ENCODE measurements at regions not wholly inside any gene's neighbourhood (a gene's known extent, or its start where the extent isn't known, plus 50 kb on each side); places are given as distances from the start of the nearest gene placed in this dataset.

DNA sequence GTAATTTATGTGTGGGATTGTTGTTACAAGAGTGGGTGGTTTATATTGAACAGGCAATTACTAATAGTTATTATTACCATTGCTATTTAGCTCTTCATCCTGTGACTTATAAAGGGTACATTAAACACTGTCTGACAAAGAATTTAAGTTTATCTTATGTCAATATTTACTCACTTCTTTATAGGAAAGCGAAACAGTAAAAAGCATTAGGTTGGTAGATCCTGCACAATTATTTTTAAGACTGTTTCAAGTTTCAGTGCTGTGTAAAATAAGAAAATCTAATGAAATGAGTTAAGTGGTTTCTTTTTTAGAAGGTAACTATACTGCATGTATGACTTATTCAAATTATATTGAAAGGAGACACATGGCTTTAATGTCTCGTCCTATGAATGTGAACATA is 135.8 kb upstream of the MAP3K7 start:
- no peak for DNase-seq

DNA sequence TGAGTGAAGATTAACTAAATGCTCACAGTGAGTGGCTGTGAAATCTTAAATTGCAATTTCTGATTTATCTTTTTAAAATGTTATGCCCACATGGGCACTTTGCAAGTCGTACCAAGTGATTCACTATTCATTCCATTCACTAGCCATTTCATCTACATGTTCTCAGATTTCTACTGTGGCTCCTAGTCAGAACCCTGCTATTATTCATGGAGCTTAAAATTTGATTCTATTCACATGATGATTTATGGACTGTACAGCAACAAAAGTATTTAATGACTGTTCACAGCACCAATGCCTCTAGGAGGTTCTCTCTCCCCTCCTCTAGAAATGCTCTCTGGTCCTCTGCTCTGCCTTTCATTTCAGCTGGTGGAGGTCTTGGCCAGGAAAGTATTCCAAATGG is 133.5 kb upstream of the MAP3K7 start:
- DNase-seq = no peak

DNA sequence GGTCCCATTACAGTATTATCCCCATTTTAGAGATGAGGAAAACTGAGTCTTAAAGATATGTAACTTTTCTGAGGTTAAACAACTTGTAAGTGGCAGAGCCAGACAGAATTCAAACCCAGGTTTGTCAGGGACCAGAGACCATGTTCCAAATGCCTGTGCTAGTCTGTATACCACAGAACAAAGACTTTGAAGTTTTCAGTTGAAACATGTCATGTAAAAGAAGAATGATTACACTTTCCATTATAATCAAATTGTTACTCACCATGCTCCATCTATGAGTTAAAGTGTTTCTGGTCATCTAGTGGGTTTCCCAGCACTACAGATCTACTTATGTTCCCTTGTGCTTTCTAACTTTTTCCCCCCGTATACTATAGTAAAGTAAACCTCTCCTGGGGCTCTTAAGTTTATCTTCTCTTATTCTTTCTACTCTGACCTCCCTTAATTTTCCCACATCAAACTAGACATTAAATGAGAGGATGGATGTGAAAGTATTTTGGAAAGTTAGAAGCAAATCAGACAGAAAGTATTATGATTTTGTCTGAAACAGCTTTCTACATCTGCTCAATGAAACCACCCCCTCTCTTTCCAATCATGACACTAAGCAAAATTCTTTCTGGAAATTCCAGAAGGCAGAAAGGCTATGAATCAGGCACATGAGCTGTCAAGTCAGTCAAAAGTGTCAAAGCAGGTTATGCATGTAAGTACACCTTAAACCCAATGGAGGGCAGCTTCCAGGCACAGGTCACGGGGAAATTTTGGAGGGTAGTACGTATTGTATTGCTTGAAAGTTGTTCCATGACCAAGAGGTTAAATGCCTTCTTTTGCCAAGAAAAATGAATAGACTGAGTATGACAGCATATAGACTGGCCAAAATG is 132.7 kb upstream of the MAP3K7 start:
- DNase-seq = no peak

DNA sequence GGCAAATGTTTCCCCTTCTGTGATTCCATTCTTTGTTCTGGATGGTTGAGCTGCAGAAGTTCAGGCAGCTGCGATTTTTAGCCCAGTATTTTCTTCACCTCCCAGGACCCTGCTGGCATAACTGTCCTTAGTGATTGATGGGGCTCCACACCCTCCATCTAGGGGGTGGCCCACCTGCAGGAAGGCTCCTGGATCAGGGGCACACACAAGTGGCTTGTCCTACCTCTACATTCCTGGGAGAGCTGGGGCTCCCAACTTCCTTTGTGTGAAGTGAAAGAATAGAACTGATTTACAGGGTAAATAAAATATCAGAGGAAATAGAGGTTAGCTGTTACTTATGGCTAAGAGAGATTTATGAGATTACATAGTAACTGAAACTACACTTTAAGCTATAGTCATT is 129.5 kb upstream of the MAP3K7 start:
- no peak for DNase-seq

DNA sequence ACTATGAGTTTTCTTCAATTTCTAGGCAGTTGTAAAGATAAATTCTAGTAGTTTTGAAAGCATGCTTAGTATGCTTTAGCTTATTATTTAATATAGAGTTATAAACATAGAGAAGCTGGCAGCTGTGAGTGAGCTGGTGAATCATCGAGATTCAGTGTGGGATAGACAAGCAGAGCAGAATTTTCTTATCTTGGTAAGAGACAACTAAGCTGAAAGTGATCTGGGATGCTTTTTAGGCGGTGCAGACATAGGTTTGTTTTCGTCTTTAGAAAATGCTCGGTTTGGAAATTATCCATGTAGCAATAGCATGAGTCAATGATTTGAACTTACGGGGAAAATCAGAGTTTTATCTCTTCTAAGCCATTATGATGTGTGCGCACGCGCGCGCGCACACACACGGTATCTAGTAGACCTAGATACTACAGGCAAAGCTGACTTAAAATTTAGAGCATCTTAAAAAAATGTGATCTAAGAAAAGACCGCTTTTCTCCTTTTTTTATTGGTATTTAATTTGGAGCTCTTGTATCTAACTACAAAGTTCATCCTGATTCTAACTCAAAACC is 128.3 kb upstream of the MAP3K7 start:
- DNase-seq = no peak

DNA sequence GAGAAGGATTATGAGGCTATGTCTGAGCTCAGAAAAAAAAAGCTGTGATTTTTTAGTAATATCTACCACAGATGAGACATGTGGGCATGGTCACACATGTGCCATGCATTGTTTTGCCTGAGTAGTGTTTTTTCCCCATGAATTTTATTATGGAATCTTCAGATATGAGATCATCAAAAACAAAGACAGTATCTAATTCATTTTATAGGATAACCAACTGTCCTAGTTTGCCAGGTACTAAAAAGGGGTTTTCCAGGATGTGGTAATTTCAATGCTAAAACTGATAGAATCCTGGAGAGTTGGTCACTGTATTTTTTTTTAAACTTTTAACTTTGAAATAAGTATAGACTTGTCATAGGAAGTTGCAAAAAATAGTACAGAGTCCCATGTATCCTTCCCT is 127.4 kb upstream of the MAP3K7 start:
- no peak for DNase-seq

DNA sequence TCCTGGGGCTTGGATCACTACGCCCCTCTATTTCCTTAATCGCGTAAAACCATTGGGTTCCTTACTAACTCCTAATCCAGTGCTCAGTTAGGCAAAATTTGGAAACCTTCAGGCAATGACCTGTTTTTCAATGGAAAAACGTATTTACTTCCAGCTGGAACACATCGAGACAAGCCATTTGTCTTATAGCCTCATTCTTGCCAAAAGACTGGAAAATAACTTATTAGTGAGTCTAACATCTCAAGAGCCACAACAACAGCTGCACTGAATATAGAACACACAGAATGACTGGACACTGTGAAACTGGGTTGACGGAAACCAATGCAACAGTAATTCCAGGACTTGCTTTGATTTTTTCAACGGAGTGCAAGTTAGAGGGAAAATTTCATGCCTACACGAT is 125.2 kb upstream of the MAP3K7 start:
- no peak for DNase-seq

DNA sequence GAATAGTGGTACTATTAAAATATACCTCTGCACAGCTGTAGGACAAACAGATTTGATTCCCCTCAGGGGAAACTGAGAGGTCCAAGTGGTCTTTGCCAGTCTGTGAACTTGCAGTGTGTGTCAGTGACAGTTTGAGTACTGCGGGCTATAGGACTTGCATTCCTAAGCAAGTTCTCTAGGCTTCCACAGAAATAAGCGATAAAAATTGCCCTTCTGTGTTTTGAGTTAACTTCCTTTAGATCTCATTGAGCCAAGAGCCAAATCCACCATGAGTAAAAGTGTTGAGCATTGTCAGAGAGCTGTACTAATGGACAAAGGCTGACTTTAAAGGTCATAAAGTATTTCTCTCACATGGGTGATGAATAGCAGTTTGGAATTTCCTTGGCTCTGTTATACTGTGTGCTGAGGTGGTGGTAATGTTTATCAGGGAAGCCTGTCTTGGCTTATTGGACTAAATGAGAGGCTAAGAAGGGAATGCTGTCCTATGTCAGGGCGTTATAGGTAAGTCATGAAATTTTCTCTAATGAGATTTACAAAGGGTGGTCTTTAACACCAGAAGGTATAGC is 122.6 kb upstream of the MAP3K7 start:
- DNase-seq = no peak

DNA sequence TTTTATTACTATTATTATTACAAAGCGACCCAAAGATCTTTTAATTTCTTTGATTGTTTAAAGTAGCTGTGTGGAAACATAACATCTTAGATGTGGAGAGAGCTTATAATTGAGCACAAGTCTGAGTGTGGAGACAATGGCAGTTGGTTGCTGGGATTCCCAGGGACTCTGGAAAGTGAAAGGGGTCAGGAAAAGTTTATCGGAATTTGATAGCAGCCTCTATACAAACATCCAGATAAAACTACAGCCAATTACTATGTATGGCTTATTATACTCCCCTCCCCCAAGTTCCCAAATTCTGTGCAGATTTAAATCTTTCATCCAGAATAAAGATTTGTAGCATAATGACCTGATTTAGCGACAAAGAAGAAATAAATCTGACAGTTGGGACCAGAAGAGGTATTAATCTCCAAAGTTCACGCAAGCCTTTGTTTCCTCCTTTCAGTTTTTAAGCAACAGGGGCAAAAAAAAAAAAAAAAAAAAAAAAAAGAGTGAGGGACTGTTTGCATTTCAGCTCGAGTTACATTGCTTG is 121.4 kb upstream of the MAP3K7 start:
- no peak for DNase-seq

DNA sequence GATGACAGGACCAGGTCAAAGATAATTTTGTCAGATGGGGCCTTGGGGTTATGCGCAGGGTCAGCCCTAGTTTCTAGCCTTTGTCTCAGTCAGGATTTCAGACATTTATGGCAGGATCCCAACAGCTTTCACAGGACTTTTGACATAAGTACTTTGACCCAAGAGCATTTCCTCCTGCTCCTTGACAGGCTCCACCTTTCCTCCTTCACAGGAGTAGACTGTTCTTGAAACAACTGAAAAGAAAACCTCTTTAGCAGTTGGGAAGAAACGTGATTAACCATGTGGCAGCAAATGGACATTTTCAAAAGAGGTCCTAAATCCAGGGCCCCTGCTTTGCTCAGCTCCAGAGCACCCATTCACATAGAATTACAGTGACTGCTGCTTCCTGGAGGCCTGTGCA is 120.4 kb upstream of the MAP3K7 start:
- DNase-seq = no peak

DNA sequence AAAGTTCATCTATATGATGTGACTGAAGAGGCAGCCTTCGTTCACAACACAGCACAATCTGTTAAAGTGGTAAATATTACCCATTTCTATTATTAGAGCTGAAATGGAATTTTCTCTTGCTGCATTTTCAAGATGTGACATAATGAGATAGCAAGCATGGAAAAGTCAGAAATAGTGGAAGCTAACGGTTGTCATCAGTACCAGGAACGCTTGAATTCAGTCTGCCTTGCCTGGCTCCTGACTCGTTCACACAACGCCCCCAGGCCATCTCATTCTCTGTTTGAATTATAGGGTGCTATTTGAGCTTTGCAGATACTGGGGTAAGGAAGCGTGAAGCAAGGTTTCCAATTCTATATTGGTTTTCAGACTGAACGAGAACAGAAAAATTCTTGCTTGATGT is 116.5 kb upstream of the MAP3K7 start:
- DNase-seq = no peak

DNA sequence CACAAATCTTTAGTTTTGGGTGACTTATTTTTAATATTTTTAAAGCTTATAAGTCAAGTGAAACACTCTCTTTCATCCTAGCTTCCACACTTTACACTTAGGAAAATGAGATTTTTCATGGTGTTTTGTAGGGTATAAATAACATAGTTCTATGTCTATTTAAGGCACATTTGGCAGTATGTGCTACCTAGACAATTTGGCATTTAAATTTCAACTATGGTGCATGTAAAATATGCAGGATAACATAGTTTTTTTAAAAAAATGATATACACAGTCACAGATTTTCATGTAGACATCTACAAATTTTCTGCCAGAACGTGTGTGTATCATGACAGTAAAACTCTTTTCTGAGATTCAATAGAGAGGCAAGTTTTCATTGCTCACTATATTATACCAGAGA is 115.1 kb upstream of the MAP3K7 start:
- no peak for DNase-seq

DNA sequence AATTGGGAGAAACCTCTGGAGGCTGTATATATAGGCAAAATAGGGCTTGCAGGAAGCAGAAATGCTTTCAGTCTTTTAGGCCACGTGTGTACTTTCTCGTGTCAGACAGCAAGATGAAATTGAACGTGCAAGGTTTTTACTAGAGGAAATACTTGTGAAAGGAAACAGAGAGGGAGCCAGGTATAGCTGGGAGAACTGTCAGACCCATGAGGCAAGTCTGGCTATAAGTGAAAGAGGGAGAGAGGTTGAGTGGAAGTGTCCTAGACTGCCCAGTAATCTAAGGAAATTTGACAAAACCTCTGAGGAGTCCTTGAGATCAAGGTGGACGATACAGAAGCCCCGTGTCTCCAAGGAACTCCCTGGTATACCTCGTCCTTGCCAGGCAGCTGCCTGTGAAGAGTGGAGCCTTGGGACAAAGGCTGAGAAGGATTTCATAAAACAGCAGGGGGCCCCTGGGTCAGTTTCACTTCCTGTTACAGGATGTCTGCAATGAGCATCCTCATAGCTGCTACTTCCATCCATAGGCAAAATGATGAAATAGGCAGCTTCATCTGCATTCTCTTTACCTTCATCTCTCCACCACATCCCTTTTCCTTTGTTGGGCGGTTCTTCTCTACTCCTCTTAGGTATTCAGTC is 114.4 kb upstream of the MAP3K7 start:
- DNase-seq = no peak

DNA sequence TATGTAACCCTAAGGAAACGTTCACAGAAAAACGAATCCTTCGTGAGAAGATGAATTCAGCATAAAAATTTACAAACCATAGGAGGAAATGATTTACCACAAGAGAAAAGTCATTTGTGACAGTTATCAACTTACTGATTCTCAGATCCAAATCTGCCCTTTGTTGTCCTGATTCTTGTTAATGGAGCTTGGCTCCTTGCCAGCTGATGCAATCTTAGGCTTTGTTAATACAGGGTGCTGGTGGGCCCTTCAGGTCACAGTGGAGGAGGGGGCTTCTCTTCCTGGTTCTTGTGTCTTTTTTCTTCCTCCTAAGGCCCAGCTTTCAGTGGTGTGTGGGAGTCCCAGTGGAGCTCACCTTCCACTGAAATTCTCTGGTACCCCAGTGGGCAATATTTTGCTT is 108.4 kb upstream of the MAP3K7 start:
- DNase-seq = no peak

DNA sequence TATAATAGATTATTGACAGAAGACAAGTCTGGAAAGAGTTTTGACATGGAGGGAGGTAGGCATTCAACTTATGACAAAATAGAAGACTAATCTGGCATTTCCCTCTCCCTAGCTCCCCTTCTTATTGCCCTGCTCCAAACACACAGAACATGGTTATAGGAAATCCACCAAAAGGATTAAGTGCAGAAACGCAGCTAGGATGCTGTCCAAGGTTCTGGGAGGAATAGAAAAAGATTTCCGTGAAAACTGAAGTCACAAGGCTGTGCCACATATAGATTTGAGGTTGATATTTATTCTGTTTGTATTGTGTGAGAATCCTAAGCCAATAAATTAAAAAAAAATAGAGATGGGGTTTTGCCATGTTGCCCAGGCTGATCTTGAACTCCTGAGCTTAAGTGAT is 107.9 kb upstream of the MAP3K7 start:
- DNase-seq = no peak

DNA sequence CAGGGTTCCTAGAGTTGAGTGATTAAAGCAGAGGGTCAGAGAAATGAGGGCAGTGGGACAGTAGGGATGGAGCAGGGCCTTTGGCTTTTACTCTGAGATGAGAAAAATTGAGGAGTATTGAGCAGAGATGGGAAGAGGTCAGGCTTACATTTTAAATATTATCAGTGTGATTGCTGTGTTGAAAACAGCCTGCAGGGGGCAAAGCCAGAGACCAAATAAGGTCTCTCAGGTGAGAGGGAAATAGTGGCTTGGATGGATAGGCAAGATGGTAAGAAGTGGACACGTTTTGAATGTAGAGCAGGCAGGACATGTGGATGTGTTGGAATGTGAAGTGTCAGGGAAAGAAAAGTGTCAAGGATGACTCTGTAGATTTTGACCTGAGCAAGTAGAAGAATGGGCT is 105.0 kb upstream of the MAP3K7 start:
- no peak for DNase-seq

DNA sequence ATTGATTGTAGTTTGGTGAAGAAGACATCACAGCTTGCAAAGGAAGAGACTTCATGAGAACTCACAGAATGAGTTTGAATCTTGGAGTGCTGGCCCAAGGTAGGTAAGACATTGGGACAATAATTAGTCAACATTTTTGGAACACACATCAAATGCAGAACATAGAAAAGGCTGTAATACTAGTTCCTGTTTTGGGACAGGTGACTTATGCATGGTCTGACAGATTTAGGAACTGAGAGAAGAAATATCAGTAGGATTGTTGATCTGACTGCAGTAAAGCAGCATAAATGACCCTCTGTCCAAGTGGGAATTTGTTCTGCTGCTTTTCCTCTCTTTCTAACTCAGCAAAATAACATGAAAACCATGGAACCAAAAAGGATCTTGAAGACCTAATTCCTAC is 102.3 kb upstream of the MAP3K7 start:
- DNase-seq = no peak

DNA sequence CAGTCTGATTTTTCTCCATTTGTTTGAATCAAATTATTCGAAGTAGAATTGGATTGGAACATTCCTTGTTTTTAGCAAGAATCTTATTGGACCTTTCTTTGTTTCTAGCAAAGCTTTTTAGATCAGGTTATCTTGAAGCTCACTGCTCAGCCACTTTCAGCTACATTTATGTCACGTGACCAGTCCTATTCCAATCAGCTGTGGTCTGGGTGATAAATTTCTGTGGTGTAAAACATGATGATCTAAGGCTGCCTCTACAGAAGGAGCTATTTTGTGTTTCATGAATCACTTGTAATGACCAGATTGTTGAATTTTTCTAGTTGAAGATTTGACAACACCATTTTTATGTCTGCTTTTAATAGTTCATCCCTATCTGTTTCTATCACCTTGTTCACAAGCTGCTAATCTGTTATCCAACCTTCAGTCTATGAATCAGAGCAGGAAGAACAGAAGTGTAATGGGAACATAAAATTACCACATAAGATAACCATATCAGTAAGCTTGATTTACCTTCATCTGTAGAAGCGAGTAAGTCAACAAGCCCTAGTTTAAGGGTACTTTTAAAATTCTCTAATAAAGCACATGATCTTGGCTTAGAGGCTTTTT is 101.0 kb upstream of the MAP3K7 start:
- DNase-seq = no peak

DNA sequence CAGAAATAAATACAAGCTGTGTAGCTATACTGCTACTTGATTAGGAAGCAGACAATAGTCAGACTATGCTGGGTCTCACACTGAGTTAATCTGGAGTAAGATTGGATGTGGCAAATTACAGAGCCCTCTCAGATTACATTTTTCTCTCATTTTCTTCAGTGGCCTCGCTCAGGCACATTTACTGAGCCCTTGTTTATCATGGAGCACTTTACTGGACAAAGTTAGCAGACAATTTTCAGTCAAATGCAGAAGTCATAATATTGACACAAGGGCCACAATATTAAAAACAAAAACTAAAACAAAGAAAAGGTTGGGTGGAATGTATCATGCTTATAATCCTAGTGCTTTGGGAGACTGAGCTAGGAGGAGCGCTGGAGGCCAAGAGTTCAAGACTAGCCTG is 95.0 kb upstream of the MAP3K7 start:
- DNase-seq = no peak

DNA sequence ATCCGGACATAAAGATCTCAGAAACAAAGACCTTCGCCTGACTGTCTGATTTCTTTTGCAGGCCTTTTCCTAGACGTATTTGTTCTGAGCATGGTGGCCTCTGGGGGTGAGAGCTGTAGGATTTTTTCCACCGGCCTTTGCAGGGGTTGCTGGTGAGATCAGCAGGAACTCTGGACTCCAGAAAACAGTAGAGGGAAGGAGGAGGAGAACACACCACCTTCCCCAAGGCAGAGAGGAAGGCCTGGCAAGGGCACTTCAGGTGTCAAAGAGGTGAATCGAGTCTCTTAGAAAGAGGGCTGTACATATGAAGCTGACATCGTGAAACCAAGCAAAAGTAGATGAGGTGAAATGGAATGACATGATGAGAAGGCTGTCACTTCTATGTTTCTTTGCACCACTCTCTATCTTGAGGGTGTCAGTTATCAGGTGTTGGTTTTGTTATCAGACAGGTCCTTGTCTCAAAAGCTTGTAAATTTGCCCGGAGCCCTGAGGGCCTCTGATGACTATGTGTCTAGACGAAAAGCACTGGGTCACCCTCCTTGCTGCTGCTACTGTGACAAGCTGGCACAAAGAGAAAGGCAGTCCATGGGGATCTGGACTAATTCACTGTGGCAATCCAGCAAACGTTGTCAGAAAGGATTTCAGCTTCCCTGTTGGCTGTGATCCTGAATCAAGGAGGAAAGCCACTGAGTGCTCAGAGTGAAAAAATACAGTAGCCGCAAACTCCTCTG is 91.3 kb upstream of the MAP3K7 start:
- no peak for DNase-seq

DNA sequence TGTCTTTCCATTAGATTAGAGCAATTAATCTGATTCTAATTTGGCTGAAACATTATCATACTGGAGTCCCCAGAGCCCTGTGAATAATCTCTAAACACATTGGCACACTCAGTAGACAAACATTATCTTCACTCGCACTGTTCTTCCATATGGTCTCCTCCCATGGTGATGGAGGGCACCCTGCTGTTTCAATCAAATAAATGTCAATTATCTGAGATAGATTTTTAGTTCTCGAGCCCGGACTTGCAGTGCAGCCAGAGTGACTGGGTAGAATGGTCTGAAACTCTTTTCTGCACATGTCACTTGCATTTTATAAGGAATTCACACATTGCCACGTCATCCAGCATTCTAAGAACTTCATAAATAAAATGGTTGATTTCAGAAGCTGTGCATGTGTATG is 90.6 kb upstream of the MAP3K7 start:
- DNase-seq = no peak

DNA sequence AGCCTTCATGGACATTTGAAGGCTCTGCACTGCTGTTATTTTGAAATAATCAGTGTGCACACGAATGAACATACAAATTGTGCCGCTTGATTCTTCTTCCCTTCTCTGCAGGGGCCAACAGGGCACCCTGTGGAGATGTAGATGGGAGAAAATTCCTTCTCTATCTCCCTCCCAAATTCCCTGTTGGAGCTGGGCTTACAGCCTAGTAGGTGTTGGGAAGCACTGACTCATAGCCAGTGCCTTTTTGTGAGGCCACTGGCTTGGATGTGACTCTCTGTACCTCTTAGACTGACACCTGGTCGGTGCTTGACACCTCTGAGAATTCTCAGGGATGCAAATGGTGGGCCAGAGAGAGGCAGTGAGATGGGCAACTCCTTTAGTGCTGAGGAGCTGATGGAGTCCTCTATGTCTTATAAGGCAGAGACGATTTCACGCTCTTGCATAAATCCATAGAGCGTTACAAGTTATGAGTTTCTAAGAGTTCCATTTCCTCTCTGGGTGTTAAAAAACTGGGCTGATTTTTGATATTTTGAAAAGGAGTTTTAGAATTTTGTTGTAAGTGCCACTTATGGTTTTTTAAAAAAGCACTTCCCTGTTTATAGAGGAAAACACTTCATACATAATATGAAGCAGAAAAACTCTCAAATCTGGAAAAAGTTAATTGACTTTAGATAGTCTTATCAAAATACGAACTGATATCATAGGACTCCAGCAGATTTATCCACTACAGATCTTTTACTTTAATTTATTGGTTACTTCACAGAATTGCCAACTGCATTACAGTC is 89.8 kb upstream of the MAP3K7 start:
- no peak for DNase-seq
